HG03095 (cell line): ENCODE measurements at regions not wholly inside any gene's neighbourhood (a gene's known extent, or its start where the extent isn't known, plus 50 kb on each side); places are given as distances from the start of the nearest gene placed in this dataset.
"Not testable (repeated sequence)": the region's sequence is repeated elsewhere in the genome, so short reads cannot be mapped to it uniquely, and the experiment has no call there.

Source experiments
- ATAC-seq: cut with Tn5 transposase; IDR thresholded peaks from one replicate; pipeline ENCODE4 v1.9.1; 2021; ENCODE audit warnings: moderate library complexity; ENCODE audit not compliant: unreplicated experiment

DNA sequence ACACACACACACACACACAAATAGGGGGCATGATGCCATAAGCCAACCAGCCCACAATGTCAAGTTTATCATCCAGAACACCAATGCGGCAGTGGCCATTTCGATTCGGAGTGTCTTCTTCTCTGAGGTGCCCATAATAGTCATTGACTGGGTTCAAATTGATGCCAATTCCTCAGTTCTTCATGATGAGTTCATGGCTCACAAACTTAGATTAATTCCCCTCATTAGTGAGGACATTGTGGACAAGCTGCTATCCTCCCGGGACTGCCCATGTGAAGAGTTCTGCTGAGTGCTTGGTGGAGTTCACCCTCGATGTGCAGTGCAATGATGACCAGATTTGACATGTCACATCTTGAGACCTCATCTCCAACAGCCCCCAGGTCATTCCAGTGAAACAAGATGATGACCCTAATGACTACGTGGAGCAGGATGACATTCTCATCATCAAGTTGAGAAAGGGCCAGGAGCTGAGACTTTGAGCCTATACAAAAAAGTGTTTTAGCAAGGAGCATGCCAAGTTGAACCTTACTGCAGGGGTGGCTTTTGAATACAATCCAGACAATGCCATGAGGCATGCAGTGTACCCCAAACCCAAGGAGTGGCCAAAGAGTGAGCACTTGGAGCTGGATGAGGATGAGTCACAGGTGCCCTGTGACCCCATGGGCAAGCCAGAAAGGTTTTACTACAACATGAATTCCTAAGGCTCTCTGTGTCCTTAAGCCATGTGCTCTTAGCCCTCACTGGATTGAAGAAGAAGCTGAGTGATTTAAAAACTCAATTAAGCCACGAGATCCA, 211.6 kb upstream of the SAMSN1 start:
- ATAC-seq = no peak

DNA sequence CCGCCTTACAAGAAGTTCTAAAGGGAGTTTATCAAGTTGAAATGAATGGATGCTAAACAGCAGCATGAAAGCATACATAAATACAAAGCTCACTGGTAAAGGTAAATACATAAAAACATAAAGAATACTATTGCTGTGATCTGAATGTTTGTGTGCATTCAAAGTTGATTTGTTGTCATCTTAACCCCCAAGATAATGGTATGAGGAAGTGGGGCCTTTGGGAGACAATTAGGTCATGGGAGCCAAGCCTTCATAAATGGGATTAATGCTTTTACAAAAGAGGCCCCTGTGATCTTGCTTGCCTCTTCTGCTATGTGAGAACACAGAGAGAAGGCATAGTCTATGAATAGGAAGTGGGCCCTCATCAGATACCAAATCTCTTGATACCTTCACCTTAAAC, 209.0 kb upstream of the SAMSN1 start:
- ATAC-seq = no peak

DNA sequence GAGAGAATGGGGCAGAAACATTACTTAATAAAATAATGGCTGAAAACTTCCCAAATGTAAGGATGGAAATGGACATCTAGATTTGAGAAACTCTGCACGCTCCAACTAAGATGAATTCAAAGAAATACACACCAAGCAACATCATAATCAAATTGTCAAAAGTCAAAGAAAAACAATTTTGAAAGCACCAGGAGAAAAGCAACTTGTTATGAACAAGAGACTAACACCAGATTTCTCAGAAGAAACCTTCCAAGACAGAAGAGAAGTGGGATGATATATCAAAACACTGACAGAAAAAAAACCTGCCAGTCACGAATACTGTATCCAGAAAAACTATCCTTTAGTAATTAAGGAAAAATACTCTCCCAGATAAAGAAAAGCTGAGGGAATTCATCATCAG, 208.6 kb upstream of the SAMSN1 start:
- no peak for ATAC-seq

DNA sequence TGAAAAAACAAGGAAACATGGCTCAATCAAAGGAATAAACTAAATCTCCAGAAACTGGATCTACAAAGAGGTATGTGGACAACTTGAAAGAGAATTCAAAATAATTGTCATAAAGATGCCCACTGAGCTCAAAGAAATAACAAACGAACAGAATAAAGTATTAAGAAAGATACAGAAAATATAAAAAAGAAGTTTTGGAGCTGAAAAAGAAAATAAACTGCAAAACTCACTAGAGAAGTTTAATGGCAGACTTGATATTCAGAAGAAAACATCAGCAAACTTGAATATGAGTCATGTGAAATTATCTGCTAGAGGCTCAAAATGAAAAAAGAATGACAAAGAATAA, 208.1 kb upstream of the SAMSN1 start:
- ATAC-seq = no peak

DNA sequence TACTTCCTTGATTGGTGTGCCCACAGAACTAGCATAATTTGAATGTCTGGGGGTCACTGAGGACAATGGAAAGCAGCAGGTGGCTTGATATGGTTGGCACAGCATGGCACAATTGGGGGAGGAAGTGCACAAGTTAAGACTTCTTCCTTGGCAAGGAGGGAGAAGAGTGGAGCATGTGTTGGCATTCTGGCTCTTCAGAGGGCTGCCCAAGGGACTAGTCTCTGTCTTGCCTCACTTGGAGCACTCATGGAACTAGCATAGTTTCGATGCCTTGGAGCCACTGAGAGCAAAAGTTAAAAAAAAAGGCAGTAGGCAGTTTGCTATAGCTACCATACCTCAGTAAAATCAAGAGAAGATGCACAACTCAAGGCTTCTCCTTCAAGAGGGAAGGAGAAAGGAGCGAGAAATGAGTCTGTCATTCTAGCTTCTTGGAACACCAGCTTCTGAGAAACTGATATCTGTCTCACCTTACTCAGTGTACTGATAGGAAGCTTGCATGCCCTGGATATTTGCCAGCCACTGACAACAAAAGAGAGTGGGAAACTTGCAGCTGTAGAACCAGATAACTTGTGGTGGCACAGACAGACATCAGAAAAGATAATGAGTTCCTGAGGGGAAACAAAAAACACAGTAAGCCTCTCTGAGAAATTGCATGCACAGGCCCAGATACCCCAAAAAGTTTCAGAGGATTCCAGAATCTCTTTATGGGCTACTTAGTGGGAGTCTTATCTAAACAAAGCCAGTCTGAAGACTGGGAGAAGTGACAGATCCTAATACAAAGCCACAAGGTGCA, 207.5 kb upstream of the SAMSN1 start:
- ATAC-seq = no peak

DNA sequence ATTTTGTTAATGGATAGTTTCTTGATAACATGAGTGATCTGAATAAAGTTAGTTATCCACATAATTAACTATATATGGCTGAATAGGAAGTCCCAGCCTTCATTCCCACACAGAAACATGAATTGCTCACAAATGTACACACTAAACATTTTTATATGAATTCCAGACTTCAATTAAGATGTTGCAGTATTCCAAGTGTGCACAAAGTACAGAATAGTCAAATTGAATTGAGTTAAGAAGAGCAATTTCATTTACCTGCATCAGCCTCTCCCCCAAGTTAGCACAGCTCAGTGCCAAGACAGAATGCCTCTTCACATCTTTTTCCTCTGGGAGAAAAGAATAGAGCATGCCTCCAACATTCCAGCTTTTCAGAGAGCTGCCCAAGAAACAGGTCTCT, 207.0 kb upstream of the SAMSN1 start:
- ATAC-seq = no peak

DNA sequence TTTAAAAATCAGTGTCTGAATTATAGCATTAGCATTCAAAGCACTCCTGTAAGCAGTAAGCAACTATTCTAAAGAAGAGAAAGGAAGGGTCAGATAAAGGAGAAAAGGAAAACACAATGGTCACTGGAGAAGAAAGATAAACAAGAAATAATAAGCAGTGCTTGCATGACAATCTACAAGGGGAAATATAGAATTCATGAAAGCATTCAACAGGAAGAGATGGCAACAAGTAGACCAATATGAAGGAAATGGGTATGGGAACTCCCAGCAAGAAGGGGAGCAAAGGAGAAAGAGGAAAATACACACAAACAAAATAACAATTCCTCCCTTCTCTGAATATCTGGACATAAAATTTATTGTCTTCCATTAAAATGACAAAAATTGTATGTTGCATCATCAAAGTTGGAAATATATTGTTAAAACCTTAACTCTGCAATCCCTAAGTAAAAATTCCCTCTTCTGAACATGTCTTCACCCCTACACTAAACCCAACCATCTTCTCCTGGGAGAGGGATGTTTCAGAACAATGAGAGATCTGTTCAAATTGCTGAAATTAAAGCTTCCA, 206.3 kb upstream of the SAMSN1 start:
- ATAC-seq = no peak

DNA sequence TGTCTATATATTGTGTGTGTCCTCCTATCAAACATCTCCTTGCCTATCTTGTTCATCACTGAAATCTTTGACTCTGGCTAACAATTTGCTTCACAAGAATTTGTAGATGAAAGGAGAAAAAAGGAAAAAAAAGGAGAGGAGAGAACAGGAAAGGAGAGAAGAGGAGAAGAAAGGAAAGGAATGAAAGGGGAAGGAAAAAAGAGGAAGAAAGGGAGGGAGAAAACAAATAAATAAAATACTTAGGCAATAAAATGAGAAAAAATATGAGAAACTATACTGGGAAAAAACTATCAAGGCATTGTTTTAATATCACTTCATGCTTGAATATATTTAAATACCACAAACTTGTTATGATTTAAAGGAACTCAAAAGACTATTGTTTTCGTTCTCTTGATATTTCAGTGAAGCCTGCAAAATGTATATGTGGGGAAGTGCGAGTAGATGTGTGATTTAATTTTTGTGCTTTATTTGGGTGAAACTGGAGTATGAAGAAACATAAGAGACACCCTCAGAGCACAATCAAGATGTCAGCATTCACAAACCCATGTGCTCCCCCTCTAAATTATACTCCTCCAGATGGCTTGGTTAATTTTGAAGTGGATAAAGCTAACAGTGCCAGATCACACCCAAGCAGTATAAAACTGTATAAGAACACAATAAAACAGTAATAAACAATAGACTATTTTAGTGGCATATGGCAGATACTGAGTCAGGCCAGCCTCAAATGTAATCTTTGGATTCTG, 205.7 kb upstream of the SAMSN1 start:
- no peak for ATAC-seq

DNA sequence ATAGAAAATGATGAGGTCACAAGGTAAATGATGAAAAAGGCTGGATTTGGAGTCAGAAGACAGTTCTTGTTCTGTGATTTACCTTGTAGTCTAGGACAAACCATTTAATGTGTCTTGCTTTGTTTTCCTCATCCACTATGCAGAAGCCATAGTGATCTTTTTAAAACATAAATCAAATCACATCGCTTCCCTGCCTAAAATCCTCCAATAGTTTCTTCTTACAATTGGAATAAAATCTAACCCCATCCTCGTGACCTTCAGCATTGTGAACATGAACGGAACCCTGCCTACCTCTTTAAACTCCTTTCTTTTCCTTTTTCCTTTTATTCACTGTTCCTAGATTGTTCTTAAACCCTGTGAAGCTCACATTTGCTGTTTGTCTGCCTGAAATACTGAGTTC, 204.9 kb upstream of the SAMSN1 start:
- no peak for ATAC-seq

DNA sequence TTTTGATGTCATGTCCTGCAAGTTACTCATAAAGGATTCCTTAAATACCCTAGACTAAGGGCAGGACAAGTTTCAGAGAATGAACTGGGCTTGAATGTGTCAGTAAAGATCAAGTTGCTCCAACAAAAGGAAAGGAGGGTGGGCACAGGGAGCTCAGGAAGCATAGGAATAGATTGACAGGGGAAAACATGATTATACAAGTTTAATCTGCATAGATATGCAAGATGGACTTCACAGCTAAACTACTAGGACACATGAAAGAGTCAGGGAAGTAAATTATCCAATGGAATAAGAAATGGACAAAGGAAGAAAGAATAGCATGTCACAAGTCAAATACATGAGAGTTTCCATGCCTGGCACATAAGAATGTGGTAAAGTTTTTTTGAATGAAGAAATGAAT, 203.9 kb upstream of the SAMSN1 start:
- no peak for ATAC-seq

DNA sequence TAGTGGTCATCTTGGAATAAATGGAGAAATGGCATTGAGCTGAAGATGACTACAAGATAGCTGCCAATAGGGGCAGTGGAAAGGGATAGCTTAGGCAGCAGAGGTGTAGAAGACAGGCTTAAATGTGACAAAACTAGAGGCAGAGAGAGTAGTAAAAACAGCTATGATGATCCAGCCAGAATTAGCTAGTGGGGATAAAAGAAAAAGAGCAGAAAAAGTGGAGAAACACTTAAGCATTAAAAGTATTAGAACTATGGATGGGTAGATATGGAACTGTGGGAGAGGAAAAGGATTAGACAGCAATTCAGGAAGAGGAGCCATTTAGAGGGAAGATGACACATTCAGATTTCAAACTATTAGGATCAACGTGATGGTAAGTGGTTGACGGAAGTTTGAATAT, 202.5 kb upstream of the SAMSN1 start:
- no peak for ATAC-seq

DNA sequence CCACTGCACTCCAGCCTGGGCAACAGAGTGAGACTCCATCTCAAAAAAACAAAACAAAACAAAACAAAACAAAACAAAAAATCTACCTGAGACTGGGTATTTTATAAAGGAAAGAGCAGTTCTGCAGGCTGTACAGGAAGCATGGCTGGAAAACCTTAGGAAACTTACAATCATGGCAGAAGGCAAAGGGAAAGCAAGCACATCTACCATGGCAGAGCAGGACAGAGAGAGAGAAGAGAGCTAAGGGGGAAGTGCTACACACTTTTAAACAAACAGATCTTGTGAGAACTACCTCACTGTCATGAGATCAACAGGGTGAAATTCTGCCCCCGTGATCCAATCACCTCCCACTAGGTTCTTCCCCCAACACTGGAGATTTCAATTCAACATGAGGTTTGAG, 198.3 kb upstream of the SAMSN1 start:
- ATAC-seq = no peak

DNA sequence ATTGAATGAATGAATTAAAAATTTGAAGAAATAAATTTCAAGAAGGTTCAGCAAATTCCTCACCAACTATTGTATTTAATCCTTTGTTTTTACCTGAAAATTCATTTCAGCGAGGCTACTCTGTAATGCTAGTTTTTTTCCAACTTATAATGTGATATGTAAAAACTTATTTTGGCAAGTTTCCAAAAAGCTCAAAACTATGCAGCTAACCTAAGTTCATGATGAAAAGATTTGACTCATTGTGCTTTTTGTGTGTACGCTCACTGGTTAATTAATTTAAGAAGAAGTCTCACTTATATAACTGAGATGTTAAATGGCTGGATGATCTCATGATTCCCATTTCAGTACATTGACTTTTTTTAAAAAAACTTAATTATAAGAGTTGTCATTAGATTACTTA, 196.0 kb upstream of the SAMSN1 start:
- no peak for ATAC-seq

DNA sequence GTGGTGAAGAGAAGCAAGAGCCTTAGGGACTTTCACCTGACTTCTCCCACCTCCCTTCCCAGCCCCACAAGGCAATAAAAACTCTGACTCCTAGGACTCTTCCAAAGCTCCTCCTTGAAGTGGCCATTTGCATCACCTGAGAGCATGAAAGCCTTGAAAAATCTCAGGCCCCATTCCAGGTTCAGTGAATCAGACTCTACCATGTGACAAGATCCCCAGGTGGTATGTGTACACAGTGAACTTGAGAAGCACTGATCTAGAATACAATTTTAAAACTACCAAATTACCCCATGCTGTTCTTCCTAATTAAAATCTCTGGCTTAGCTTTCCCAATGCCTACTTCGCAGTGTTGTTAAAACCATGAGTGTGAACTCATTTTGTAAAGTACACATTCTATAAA, 195.1 kb upstream of the SAMSN1 start:
- ATAC-seq = no peak

DNA sequence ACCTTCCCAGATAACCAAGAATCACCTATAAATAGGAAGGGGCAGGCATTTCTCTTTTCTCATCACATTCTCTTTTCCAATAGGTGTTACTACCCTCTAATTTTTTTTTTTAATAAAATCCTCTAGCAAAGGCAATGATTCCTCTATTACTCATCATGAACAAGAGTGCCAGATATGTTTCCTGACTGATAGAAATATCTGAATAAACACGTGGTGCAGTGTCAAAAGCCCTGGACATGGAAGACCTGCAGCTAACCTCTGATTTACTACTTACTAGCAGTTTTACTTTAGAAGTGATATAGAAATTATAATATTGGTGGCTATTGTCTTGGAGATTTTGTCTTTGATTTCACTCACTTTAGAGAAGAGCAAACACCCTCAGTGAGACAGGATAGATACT, 194.6 kb upstream of the SAMSN1 start:
- no peak for ATAC-seq

DNA sequence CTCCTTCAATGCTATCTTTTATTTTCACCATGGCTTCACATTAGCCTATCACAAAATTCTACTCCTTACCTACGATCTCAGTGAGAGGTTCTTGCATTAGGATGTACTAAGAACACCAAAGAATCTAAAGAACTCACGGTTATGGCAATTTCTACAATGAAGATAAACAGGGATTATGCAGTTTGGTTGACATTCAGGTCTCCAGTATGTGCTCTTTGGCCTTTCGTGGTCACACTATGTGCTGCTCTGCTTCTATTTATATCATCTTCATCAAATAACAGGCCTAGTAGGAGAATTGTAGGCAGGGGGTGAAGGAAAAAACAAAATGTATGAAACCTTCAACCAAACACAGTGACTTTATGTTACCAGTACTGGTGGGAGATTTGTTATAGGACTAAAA, 194.0 kb upstream of the SAMSN1 start:
- no peak for ATAC-seq

DNA sequence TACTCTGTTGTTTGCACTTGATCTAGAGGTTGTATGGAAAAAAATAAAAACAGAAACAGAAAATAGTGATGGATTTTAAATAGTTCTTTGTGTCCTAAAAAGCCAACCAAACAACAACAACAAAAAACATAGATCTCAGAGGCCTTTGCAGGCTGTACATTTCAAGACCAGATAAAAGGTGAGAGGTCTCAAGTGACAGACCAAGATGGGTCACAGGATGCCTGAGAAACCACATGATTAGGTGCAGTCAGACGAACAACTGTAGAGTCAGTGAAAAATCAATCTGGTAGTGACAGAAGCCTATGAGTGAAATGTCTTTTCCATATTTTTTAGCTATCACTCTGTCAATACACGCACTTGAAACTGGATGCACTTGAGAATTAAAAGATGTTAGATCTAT, 193.5 kb upstream of the SAMSN1 start:
- ATAC-seq = no peak

DNA sequence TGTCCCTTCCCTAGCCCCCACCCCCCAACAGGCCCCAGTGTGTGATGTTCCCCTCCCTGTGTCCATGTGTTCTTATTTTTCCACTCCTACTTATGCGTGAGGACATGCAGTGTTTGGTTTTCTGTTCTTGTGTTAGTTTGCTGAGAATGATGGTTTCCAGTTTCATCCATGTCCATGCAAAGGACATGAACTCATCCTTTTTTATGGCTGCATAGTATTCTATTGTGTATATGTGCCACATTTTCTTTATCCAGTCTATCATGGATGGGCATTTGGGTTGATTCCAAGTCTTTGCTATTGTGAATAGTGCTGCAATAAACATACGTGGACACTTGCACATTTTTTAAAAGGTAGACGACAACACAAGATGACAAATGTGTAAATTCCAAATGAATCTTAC, 192.5 kb upstream of the SAMSN1 start:
- not testable (repeated sequence) for ATAC-seq

DNA sequence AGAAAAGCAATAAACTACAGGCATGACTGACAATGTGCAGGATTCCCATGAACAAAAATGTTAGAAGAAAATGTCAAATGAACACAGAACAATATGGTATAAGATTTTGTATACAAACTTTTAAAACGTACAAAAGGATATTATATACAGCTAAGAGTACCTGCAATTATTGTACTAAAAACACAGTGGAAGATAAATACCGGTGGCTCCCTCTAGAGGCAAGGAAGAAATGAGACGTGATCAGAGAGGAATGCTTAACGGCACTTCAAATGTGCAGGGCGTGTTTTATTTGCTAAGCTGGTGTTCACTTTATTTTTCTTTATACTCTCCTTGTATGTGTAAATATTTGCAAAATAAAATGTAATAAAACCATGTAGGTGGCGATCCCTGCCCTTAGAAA, 191.8 kb upstream of the SAMSN1 start:
- ATAC-seq = no peak

DNA sequence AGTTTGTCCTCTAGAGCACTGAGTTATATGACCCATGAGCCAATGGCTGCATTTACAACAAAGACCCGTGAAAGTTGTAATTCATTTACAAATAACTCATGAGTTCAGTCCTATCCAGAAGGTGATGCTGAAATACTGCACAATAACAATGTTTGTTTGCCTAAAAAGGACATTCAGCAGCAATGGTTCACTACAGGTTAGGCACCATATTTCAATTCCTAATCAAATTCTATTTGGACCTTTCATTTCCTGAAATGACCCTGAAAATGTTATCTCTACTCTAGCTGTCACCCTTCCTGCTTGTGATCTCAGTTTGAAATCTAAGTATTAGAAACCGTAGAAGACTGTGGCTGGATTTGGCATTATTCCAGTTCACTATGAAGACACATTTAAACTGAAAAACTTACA, 191.2 kb upstream of the SAMSN1 start:
- no peak for ATAC-seq

DNA sequence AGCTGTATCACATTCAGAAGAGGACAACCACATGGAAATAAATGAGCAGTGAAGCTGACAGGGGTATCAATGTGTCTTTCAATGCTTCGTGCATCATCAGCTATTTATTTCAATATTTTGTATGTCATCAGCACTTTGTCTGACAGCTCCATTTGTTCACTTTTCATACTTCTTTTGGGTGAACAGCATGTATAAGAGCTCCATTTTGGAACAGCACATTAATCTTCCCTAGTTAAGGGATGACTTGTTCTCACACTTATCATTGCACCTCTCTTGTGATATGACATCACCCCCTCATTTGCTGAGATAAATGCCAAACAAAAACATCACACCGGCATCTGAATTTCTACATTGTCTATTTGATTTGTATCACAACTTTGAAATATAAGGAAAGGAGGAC, 190.6 kb upstream of the SAMSN1 start:
- ATAC-seq = no peak

DNA sequence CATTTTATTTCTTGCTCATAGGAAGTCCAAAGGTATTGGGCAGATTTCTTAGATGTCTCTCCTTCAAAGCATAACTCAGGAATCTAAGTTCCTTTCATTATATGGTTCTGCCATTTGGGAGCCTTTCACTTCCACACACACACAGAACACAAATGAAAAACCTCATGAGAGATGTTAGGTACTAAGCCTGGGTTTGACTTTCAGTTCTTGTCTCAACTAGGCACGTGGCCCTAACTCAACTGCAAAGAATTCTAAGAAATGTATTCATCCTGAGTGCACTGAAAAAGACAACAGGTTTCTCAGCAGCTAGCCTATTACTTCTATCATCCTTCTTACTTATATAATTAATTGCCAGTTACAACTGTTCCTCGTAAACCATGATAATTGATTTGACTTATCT, 190.0 kb upstream of the SAMSN1 start:
- peak; percentile 82 for ATAC-seq
